SK-N-SH treated with all-trans-retinoic acid at 6 μM for 48 hours (cell line): ENCODE measurements at regions not wholly inside any gene's neighbourhood (a gene's known extent, or its start where the extent isn't known, plus 50 kb on each side); places are given as distances from the start of the nearest gene placed in this dataset.
"Not testable (repeated sequence)": the region's sequence is repeated elsewhere in the genome, so short reads cannot be mapped to it uniquely, and the experiment has no call there.

ENCODE experiments used
- ATAC-seq: fragments of 200-7000 bp; cut with Tn5 transposase; 3 replicates; pipeline ENCODE4 v1.9.1; 2020; ENCODE audit warnings: mild to moderate bottlenecking, moderate library complexity
- ARNTL ChIP-seq: fragments of 450-650 bp; formaldehyde crosslinking; IDR thresholded peaks from 2 replicates; pipeline ENCODE4 v1.5.0; 2020; ENCODE audit warnings: low read depth, mild to moderate bottlenecking, moderate library complexity, borderline replicate concordance
- BACH2 ChIP-seq: fragments of 250-450 bp; sonication (Bioruptor Pico); IDR thresholded peaks from 2 replicates; pipeline ENCODE4 v1.9.0; 2021; ENCODE audit warnings: mild to moderate bottlenecking, borderline replicate concordance
- CSDC2 ChIP-seq: fragments of 250-450 bp; sonication (Bioruptor Pico); IDR thresholded peaks from 2 replicates; pipeline ENCODE4 v1.5.0; 2020; ENCODE audit warnings: mild to moderate bottlenecking, moderate library complexity
- ESRRG ChIP-seq: fragments of 250-450 bp; sonication (Bioruptor Pico); IDR thresholded peaks from 2 replicates; pipeline ENCODE4 v1.6.1; 2021; ENCODE audit warnings: mild to moderate bottlenecking
- GLIS3 ChIP-seq: fragments of 250-450 bp; sonication (Bioruptor Pico); IDR thresholded peaks from 2 replicates; pipeline ENCODE4 v1.5.0; 2020; ENCODE audit warnings: mild to moderate bottlenecking, moderate library complexity
- ISL1 ChIP-seq: fragments of 250-450 bp; sonication (Bioruptor Pico); IDR thresholded peaks from 2 replicates; pipeline ENCODE4 v2.1.2; 2022; ENCODE audit warnings: mild to moderate bottlenecking, moderate library complexity
- OSR1 ChIP-seq: fragments of 250-450 bp; sonication (Bioruptor Pico); IDR thresholded peaks from 2 replicates; pipeline ENCODE4 v1.8.0; 2022; ENCODE audit warnings: moderate library complexity, mild to moderate bottlenecking, inconsistent platforms
- PPARA ChIP-seq: fragments of 250-450 bp; sonication (Bioruptor Pico); IDR thresholded peaks from 2 replicates; pipeline ENCODE4 v1.5.0; 2020; ENCODE audit warnings: mild to moderate bottlenecking, borderline replicate concordance
- RARB ChIP-seq: fragments of 250-450 bp; sonication (Bioruptor Pico); IDR thresholded peaks from 2 replicates; pipeline ENCODE4 v1.8.0; 2021; ENCODE audit warnings: mild to moderate bottlenecking, moderate library complexity
- SNAI2 ChIP-seq: fragments of 250-450 bp; sonication (Bioruptor Pico); IDR thresholded peaks from 2 replicates; pipeline ENCODE4 v1.5.0; 2020; ENCODE audit warnings: mild to moderate bottlenecking, moderate library complexity
- TCF4 ChIP-seq: fragments of 250-450 bp; sonication (Bioruptor Pico); IDR thresholded peaks from 2 replicates; pipeline ENCODE4 v1.8.0; 2021; ENCODE audit warnings: mild to moderate bottlenecking, moderate library complexity, borderline replicate concordance
- TOX ChIP-seq: fragments of 250-450 bp; sonication (Bioruptor Pico); IDR thresholded peaks from 2 replicates; pipeline ENCODE4 v1.8.0; 2021; ENCODE audit warnings: mild to moderate bottlenecking, moderate library complexity, borderline replicate concordance
- ZC3H10 ChIP-seq: fragments of 250-450 bp; sonication (Bioruptor Pico); IDR thresholded peaks from 2 replicates; pipeline ENCODE4 v1.5.1; 2021; ENCODE audit warnings: mild to moderate bottlenecking, moderate library complexity
- ZFP3 ChIP-seq: fragments of 250-450 bp; sonication (Bioruptor Pico); IDR thresholded peaks from 2 replicates; pipeline ENCODE4 v1.5.0; 2020; ENCODE audit warnings: mild to moderate bottlenecking, moderate library complexity
- ZFP30 ChIP-seq: fragments of 450-650 bp; formaldehyde crosslinking; IDR thresholded peaks from 2 replicates; pipeline ENCODE4 v1.5.0; 2022; ENCODE audit warnings: mild to moderate bottlenecking, moderate library complexity
- ZNF565 ChIP-seq: fragments of 450-650 bp; formaldehyde crosslinking; conservative IDR thresholded peaks from 2 replicates; pipeline ENCODE4 v1.5.0; 2020; ENCODE audit warnings: low read depth, mild to moderate bottlenecking, moderate library complexity
- ZNF70 ChIP-seq: fragments of 450-650 bp; formaldehyde crosslinking; IDR thresholded peaks from 2 replicates; pipeline ENCODE4 v1.5.0; 2020; ENCODE audit warnings: mild to moderate bottlenecking, moderate library complexity
- ZNF8 ChIP-seq: fragments of 450-650 bp; formaldehyde crosslinking; IDR thresholded peaks from 2 replicates; pipeline ENCODE4 v1.5.0; 2020; ENCODE audit warnings: mild to moderate bottlenecking, moderate library complexity
- TF ChIP-seq, protein P1 (sequence below): fragments of 250-450 bp; sonication (Bioruptor Pico); IDR thresholded peaks from 2 replicates; pipeline ENCODE4 v1.5.0; 2020; ENCODE audit warnings: mild to moderate bottlenecking, moderate library complexity
- TF ChIP-seq, protein P2 (sequence below): fragments of 250-450 bp; sonication (Bioruptor Pico); IDR thresholded peaks from 2 replicates; pipeline ENCODE4 v1.5.1; 2021; ENCODE audit warnings: mild to moderate bottlenecking, moderate library complexity
- TF ChIP-seq, protein P3 (sequence below): fragments of 250-450 bp; sonication (Bioruptor Pico); IDR thresholded peaks from 2 replicates; pipeline ENCODE4 v1.5.1; 2020; ENCODE audit warnings: low read depth, mild to moderate bottlenecking, moderate library complexity

DNA sequence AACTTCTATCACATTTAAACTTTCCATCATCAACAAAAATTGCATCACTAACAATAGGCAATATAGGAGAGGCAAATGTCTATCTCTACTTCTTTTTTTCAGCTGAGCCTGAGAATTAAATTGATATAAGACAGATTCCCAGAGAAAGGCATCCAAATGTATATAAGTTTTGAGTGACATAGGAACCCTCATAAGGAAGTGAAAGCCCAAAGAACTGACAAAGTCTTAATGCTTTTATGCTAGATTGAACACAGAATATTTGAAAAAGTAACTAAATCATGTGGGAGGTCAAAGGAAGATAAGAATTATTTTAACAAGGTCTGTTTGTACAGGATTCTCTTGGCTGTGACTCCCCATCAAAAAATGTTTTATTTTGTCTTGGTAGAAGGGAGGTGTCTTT, 714.9 kb downstream of the GRXCR1 start (continued):
- TF ChIP-seq TOX (CRISPR knock-in tag): no peak
- TF ChIP-seq ISL1 (CRISPR knock-in tag): no peak
- TF ChIP-seq ZNF565 (CRISPR knock-in tag): no peak
- no peak for TF ChIP-seq SNAI2
- no peak for TF ChIP-seq ZNF70 (CRISPR knock-in tag)
- TF ChIP-seq ZFP30 (CRISPR knock-in tag): no peak
- TF ChIP-seq, protein P1, sequence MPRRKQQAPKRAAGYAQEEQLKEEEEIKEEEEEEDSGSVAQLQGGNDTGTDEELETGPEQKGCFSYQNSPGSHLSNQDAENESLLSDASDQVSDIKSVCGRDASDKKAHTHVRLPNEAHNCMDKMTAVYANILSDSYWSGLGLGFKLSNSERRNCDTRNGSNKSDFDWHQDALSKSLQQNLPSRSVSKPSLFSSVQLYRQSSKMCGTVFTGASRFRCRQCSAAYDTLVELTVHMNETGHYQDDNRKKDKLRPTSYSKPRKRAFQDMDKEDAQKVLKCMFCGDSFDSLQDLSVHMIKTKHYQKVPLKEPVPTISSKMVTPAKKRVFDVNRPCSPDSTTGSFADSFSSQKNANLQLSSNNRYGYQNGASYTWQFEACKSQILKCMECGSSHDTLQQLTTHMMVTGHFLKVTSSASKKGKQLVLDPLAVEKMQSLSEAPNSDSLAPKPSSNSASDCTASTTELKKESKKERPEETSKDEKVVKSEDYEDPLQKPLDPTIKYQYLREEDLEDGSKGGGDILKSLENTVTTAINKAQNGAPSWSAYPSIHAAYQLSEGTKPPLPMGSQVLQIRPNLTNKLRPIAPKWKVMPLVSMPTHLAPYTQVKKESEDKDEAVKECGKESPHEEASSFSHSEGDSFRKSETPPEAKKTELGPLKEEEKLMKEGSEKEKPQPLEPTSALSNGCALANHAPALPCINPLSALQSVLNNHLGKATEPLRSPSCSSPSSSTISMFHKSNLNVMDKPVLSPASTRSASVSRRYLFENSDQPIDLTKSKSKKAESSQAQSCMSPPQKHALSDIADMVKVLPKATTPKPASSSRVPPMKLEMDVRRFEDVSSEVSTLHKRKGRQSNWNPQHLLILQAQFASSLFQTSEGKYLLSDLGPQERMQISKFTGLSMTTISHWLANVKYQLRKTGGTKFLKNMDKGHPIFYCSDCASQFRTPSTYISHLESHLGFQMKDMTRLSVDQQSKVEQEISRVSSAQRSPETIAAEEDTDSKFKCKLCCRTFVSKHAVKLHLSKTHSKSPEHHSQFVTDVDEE (CRISPR knock-in tag): no peak
- no peak for TF ChIP-seq CSDC2
- TF ChIP-seq OSR1 (CRISPR knock-in tag): no peak
- TF ChIP-seq ZFP3 (CRISPR knock-in tag): no peak
- no peak for TF ChIP-seq ARNTL

DNA sequence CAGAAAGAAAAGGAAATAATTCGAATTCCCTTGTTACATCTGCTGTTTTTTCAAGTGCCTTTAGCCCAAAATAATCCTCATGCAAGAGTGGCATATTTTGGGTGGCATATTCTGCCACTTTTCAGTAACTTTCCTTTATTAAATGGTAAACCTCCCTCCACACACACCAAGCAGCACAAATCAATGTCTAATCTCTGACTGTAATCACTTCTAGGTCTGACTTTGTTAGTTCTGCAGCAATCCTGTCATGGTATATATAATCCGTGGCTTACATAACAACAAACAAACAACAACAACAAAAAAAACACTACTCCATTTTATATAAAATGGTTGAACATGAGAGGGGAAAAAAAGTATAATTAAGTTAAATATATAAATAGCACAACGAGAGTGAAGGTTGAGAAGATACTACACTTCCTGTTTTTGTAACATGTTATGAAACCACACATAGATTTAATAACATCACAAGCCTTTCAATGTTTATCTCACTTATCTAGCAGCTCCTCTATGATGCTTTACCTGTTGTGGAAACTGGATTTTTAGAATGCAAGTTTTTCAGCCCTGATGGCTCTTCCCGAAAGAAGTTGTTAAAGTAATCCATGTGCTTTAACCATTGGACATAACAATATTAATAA, 715.4 kb downstream of the GRXCR1 start:
- no peak for ATAC-seq
- no peak for TF ChIP-seq ZFP30 (CRISPR knock-in tag)
- TF ChIP-seq, all 23 proteins: peak for 0

DNA sequence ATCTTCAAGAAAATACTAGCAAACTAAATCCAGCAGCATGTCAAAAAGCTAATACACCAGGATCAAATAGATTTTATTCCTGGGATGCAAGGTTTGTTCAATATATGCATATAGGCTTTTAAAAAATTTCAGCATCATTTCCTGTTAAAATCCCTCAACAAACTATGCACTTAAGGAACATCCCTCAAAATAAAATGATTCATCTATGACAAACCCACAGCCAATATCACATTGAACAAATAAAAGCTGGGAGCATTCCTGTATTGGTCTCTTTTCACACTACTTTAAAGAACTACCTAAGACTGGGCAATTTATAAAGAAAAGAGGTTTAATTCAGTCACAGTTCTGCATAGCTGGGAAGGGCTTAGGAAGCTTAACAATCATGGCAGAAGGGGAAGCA, 726.7 kb downstream of the GRXCR1 start:
- no peak for ATAC-seq
- TF ChIP-seq, protein P2, sequence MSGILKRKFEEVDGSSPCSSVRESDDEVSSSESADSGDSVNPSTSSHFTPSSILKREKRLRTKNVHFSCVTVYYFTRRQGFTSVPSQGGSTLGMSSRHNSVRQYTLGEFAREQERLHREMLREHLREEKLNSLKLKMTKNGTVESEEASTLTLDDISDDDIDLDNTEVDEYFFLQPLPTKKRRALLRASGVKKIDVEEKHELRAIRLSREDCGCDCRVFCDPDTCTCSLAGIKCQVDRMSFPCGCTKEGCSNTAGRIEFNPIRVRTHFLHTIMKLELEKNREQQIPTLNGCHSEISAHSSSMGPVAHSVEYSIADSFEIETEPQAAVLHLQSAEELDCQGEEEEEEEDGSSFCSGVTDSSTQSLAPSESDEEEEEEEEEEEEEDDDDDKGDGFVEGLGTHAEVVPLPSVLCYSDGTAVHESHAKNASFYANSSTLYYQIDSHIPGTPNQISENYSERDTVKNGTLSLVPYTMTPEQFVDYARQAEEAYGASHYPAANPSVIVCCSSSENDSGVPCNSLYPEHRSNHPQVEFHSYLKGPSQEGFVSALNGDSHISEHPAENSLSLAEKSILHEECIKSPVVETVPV (CRISPR knock-in tag): no peak
- no peak for TF ChIP-seq ZC3H10 (CRISPR knock-in tag)
- no peak for TF ChIP-seq ESRRG
- no peak for TF ChIP-seq BACH2 (CRISPR knock-in tag)
- no peak for TF ChIP-seq GLIS3
- TF ChIP-seq TOX (CRISPR knock-in tag): no peak
- no peak for TF ChIP-seq SNAI2
- no peak for TF ChIP-seq ISL1 (CRISPR knock-in tag)
- no peak for TF ChIP-seq RARB (CRISPR knock-in tag)
- TF ChIP-seq CSDC2: no peak
- TF ChIP-seq PPARA: no peak
- TF ChIP-seq, protein P1 (CRISPR knock-in tag): no peak
- no peak for TF ChIP-seq ZFP3 (CRISPR knock-in tag)
- no peak for TF ChIP-seq TCF4 (CRISPR knock-in tag)

DNA sequence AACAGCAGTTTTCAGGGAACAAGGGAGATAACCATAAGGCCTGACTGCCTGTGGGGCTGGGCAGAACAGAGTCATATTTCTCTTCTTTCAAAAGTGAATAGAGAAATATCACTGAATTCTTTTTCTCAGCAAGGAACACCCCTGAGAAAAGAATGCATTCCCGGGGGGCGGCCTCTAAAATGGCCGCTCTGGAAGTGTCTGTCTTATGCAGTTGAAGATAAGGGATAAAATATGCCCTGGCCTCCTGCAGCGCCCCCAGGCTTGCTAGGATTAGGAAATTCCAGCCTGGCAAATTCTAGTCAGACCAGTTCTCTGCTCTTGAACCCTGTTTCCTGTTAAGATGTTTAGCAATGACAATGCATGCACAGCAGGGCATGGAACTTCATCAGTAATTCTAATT, 745.4 kb downstream of the GRXCR1 start:
- ATAC-seq: not testable (repeated sequence)

DNA sequence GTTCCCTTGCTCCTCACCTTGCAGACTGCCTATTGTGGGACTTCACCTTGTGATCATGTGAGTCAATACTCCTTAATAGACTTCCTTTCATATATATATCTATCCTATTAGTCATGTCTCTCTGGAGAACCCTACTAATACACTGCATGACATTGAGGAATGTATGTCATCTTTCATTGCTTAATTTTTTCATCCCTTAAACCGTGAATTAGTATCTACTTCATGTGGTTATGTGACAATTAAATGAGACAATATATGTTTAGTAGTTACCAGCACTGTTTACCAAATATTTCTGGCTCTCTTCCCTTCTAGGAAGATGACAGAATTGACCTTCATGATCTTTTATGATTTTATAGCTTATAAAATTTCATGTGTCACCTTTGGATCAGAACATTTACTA, 759.5 kb downstream of the GRXCR1 start:
- no peak for ATAC-seq
- TF ChIP-seq ZFP3 (CRISPR knock-in tag): no peak
- no peak for TF ChIP-seq ARNTL
- TF ChIP-seq, protein P1 (CRISPR knock-in tag): no peak
- TF ChIP-seq PPARA: no peak
- no peak for TF ChIP-seq TCF4 (CRISPR knock-in tag)
- no peak for TF ChIP-seq ESRRG
- TF ChIP-seq, protein P3, sequence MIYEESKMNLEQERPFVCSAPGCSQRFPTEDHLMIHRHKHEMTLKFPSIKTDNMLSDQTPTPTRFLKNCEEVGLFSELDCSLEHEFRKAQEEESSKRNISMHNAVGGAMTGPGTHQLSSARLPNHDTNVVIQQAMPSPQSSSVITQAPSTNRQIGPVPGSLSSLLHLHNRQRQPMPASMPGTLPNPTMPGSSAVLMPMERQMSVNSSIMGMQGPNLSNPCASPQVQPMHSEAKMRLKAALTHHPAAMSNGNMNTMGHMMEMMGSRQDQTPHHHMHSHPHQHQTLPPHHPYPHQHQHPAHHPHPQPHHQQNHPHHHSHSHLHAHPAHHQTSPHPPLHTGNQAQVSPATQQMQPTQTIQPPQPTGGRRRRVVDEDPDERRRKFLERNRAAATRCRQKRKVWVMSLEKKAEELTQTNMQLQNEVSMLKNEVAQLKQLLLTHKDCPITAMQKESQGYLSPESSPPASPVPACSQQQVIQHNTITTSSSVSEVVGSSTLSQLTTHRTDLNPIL (CRISPR knock-in tag): no peak
- TF ChIP-seq ZNF70 (CRISPR knock-in tag): no peak
- TF ChIP-seq ZNF8: no peak
- no peak for TF ChIP-seq GLIS3
- no peak for TF ChIP-seq ZC3H10 (CRISPR knock-in tag)
- TF ChIP-seq CSDC2: no peak
- no peak for TF ChIP-seq TOX (CRISPR knock-in tag)
- TF ChIP-seq, protein P2 (CRISPR knock-in tag): no peak

DNA sequence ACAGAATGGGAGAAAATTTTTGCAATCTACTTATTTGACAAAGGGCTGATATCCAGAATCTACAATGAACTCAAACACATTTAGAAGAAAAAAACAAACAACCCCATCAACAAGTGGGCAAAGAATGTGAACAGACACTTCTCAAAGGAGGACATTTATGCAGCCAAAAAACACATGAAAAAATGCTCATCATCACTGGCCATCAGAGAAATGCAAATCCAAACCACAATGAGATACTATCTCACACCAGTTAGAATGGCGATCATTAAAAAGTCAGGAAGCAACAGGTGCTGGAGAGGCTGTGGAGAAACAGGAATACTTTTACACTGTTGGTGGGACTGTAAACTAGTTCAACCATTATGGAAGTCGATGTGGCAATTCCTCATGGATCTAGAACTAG, 767.0 kb downstream of the GRXCR1 start:
- not testable (repeated sequence) for ATAC-seq
